ENCODE measurements at regions not wholly inside any gene's neighbourhood (a gene's known extent, or its start where the extent isn't known, plus 50 kb on each side); places are given as distances from the start of the nearest gene placed in this dataset.
"Not testable (repeated sequence)": the region's sequence is repeated elsewhere in the genome, so short reads cannot be mapped to it uniquely, and the experiment has no call there.

- DNase-seq = no peak
Observed at GRCh38 chr19:41495589-41495988, 52.6 kb downstream of the ERICH4 start.

DNA sequence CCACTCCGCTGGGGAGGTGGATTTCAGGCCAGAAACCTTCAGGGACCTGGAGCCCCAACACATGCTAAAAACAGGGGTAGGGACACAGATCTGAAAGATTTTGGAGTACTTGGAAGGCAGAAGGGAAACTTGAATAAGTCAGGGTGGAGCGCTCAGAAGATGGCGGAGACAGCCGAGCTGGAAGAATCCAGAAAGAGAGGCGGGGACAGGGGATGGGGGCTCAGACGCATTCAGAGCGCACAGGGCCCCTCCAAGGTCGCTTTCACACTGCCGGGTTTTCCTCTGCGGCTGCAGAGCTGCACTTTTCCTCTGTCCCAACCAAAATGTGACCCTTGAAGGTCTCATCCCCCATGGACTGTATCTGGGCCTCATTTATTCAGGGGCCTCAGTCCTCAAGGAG lies 56.9 kb downstream of the ERICH4 start:
- DNase-seq = no peak

GRCh38 chr19:41500443-41500842 lies 57.5 kb downstream of the ERICH4 start:
- DNase-seq = no peak

GRCh38 chr19:41501854-41502253 lies 58.9 kb downstream of the ERICH4 start:
- no peak for DNase-seq

- DNase-seq = no peak
Observed at GRCh38 chr19:41505105-41505504, 62.1 kb downstream of the ERICH4 start.

GRCh38 chr19:41510484-41510883 lies 65.5 kb upstream of the CEACAM21 start:
- no peak for DNase-seq

- no peak for DNase-seq
Observed at GRCh38 chr19:41511628-41512027, 64.3 kb upstream of the CEACAM21 start.

DNA sequence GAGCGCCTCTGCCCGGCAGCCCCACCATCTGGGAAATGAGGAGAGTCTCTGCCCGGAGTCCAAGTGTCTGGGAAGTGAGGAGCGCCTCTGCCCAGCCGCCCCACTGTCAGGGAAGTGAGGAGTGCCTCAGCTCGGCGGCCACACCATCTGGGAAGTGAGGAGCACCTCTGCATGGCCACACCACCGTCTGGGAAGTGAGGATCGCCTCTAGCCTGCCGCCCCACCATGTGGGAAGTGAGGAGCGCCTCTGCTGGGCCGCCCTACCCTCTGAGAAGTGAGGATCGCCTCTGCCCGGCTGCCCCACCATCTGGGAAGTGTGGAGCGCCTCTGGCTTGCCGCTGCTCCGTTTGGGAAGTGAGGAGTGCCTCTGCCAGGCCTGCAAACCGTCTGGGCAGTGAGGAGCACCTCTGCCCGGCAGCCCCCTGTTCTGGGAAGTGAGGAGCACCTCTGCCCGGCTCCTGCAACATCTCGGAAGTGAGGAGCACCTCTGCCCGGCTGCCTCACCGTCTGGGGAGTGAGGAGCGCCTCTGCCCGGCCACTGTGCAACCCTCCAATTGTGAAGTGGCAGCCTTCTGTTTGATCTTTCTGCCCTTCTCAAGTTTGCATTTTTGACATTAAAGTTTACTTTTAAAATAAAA lies 60.8 kb upstream of the CEACAM21 start:
- no peak for DNase-seq

DNA sequence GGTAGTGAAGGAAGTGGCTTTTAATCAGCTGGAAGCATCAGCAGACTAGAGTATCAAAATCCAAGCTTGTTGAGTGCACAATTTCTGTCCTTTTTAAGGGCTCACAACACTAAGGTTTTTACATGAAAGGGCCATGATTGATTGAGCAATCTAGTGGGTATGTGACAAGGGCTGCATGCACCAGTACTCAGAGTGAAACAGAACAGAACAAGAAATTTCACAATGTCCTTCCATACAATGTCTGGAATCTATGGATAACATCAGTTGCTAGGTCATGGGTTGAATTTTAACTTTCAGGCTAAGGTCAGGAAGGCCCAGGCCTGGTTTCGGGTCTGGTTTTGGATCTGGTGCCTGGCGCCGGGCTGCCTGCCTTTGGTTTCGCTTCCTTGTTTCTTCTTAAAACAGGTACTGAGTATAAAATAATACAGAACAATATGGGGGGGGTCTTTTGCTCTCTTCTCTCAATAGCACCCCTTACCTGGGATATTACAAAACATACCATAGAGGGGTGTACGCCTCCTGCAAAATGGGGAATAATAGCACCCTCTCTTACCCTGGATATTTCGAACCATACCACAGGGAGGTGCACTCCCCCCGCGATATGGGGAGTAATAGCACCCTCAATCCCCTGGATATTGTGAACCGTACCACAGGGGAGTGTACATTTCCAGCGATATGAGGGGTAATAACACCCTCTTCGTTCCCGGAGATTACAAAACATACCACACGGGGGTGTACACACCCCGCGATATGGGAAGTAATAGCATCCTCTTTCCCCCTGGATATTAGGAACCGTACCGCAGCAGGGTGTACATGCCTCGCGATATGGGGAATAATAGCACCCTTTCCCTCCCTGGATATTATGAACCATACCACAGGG lies 59.4 kb upstream of the CEACAM21 start:
- DNase-seq = not testable (repeated sequence)

GRCh38 chr19:41518141-41518540 lies 57.8 kb upstream of the CEACAM21 start:
- no peak for DNase-seq

GRCh38 chr19:41521138-41521930 lies 54.6 kb upstream of the CEACAM21 start:
- not testable (repeated sequence) for DNase-seq

- DNase-seq = peak; percentile 24
Observed at GRCh38 chr19:41521931-41522555, 53.9 kb upstream of the CEACAM21 start.

DNA sequence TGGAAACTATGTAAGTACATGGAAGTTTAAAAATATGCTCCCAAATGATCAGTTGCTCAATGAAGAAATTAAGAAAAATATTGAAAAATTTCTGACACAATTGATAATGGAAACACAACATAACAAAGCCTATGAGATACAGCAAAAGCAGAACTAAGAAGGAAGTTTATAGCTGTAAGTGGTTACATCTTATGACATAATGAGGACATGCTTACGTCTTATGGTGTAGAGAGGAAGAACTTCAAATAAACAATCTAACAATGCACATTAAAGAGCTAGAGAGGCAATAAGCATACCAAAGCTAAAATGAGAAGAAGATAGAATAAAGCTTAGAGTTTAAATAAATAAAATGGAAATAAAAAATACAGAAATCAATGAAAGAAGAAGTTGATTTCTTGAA lies 50.0 kb upstream of the CEACAM21 start:
- no peak for DNase-seq

All from stimulated activated CD4-positive, alpha-beta T cell treated with anti-CD3 and anti-CD28 coated beads, Interleukin-12 subunit alpha, Interleukin-12 subunit beta, amount 100 ng/mL, for 4 hours (primary cell).